HepG2 (cell line): ENCODE measurements at regions not wholly inside any gene's neighbourhood (a gene's known extent, or its start where the extent isn't known, plus 50 kb on each side); places are given as distances from the start of the nearest gene placed in this dataset.
A peak's percentile ranks its signal among the peaks of the same experiment; 100 is the strongest.

ENCODE experiments used
- ATAC-seq: fragments of 200-7000 bp; cut with Tn5 transposase; 3 replicates; pipeline ENCODE4 v1.9.1; 2020; ENCODE audit warnings: mild to moderate bottlenecking, moderate library complexity
- BruUV-seq: library from RNA; stranded (reverse); fragments of 400-500 nt; replicated peaks from 2 replicates; lab custom pipeline; 2021; lab: Mats Ljungman, UMichigan
- CTCF ChIA-PET: fragments of 300-600 bp; formaldehyde crosslinking; extraction: SDS; loops from one replicate; lab custom pipeline; 2021; ENCODE audit warnings: low total read pairs, inconsistent platforms, low intra/inter-chr PET ratio; lab: Yijun Ruan, JAX
- POLR2A ChIA-PET: fragments of 350-600 bp; sonication (Branson Sonifier 250); formaldehyde crosslinking; loops from one replicate; lab custom pipeline; 2020; ENCODE audit warnings: antibody characterized with exemption, inconsistent platforms; lab: Yijun Ruan, JAX
- DNase-seq: peaks from one replicate; pipeline ENCODE4 v3.0.0-alpha.2; 2015; ENCODE audit warnings: low spot score
- FAIRE-seq: peaks from 3 replicates; lab custom pipeline; 2011; peaks lifted over from hg19 to GRCh38; lab: Jason Lieb, UNC
- H2AFZ ChIP-seq: one replicate; pipeline ENCODE4 v1.6.1; 2011; ENCODE audit warnings: low read length, inconsistent platforms
- H3K27ac ChIP-seq: fragments of 300-600 bp; 3 replicates; pipeline ENCODE4 v1.8.0; 2011; ENCODE audit warnings: mixed run types, mild to moderate bottlenecking, mixed read lengths, low read length, inconsistent platforms; ENCODE audit not compliant: insufficient read depth; ENCODE audit errors: extremely low read length
- H3K27me3 ChIP-seq, 2 experiments: fragments of 200-600 bp in 1 of 2; 2 replicates in 1 of 2; 3 replicates in 1 of 2; pipeline versions ENCODE4 v1.6.0 to v1.8.0; 2011; ENCODE audit warnings: low read length in 2 of 2, mild to moderate bottlenecking in 2 of 2, moderate library complexity in 2 of 2, inconsistent platforms in 1 of 2; ENCODE audit not compliant: insufficient read depth in 2 of 2, control insufficient read depth in 1 of 2
- H3K36me3 ChIP-seq, 2 experiments: fragments of 200-600 bp in 1 of 2; replicated peaks in 1 of 2; 2 replicates in 1 of 2; 3 replicates in 1 of 2; pipeline versions ENCODE4 v1.5.1 to v1.8.0; 2011; ENCODE audit warnings: low read length in 2 of 2, inconsistent platforms in 1 of 2; ENCODE audit not compliant: insufficient read depth in 2 of 2, control insufficient read depth in 1 of 2
- H3K4me1 ChIP-seq: 2 replicates; pipeline ENCODE4 v1.5.1; 2012; ENCODE audit warnings: low read length, inconsistent platforms; ENCODE audit not compliant: insufficient read depth
- H3K4me2 ChIP-seq: 2 replicates; pipeline ENCODE4 v1.6.0; 2011; ENCODE audit warnings: low read depth, low read length, inconsistent platforms
- H3K4me3 ChIP-seq, 3 experiments: fragments of 200-600 bp in 1 of 3; sonication (generic), shearing (Covaris generic) in 1 of 3; replicated peaks in 1 of 3; 2 replicates each; pipeline ENCODE4 v1.5.1; 2011 to 2016; ENCODE audit warnings: low read length in 3 of 3, inconsistent platforms in 2 of 3, low read depth in 2 of 3, mild to moderate bottlenecking in 2 of 3, control low read depth in 1 of 3, mixed read lengths in 1 of 3; ENCODE audit not compliant: insufficient read depth in 1 of 3
- H3K79me2 ChIP-seq: one replicate; pipeline ENCODE4 v1.6.1; 2011; ENCODE audit warnings: low read length, inconsistent platforms; ENCODE audit not compliant: insufficient read depth
- H3K9ac ChIP-seq: 2 replicates; pipeline ENCODE4 v1.6.0; 2011; ENCODE audit warnings: mild to moderate bottlenecking, low read depth, low read length, inconsistent platforms; ENCODE audit not compliant: insufficient read depth
- H3K9me3 ChIP-seq: 2 replicates; pipeline ENCODE4 v1.5.1; 2012; ENCODE audit warnings: mild to moderate bottlenecking, low read length
- H4K20me1 ChIP-seq: 2 replicates; pipeline ENCODE4 v1.6.0; 2011; ENCODE audit warnings: inconsistent platforms, mild to moderate bottlenecking, low read length, moderate library complexity; ENCODE audit not compliant: insufficient read depth
- HDAC1 ChIP-seq: sonication (generic); formaldehyde crosslinking; IDR thresholded peaks from 2 replicates; pipeline ENCODE4 v1.5.1; 2020; ENCODE audit warnings: mild to moderate bottlenecking, missing genetic modification reagents
- IRX3 ChIP-seq: sonication (generic); formaldehyde crosslinking; IDR thresholded peaks from 2 replicates; pipeline ENCODE4 v1.8.1; 2023; ENCODE audit warnings: mild to moderate bottlenecking, low read depth, missing genetic modification reagents, borderline replicate concordance
- LCORL ChIP-seq, 2 experiments: fragments of 450-650 bp in 1 of 2; sonication (generic) in 1 of 2; formaldehyde crosslinking in 1 of 2; IDR thresholded peaks; 2 replicates each; pipeline versions ENCODE4 v1.5.0 to v1.6.1; 2017 to 2020; ENCODE audit warnings: antibody characterized with exemption in 1 of 2, missing genetic modification reagents in 1 of 2
- MAFF ChIP-seq: IDR thresholded peaks from 2 replicates; pipeline ENCODE4 v1.6.1; 2011; ENCODE audit warnings: low read depth, low read length, improper control_type of control experiment
- MAFK ChIP-seq, 2 experiments: IDR thresholded peaks in 1 of 2; conservative IDR thresholded peaks in 1 of 2; 2 replicates each; pipeline ENCODE4 v1.6.1; 2011; ENCODE audit warnings: improper control_type of control experiment in 2 of 2, low read length in 2 of 2
- MIER3 ChIP-seq: IDR thresholded peaks from 2 replicates; pipeline ENCODE4 v1.6.1; 2016; ENCODE audit warnings: missing compliant biosample characterization, borderline replicate concordance
- PPARG ChIP-seq: conservative IDR thresholded peaks from 2 replicates; pipeline ENCODE4 v1.6.1; 2016; ENCODE audit warnings: missing biosample characterization, missing genetic modification reagents
- RBFOX2 ChIP-seq: fragments of 200-400 bp; formaldehyde crosslinking; IDR thresholded peaks from 2 replicates; pipeline ENCODE4 v1.6.1; 2017; ENCODE audit warnings: low read depth, mild to moderate bottlenecking, low read length
- SCMH1 ChIP-seq: sonication (generic); formaldehyde crosslinking; IDR thresholded peaks from 2 replicates; pipeline ENCODE4 v1.9.0; 2021; ENCODE audit warnings: missing genetic modification reagents, mild to moderate bottlenecking, borderline replicate concordance
- ZFP36L1 ChIP-seq: sonication (generic); formaldehyde crosslinking; IDR thresholded peaks from 2 replicates; pipeline ENCODE4 v1.8.0; 2022; ENCODE audit warnings: mild to moderate bottlenecking, missing genetic modification reagents, moderate library complexity
- ZNF33A ChIP-seq: sonication (generic); formaldehyde crosslinking; IDR thresholded peaks from 2 replicates; pipeline ENCODE4 v1.5.1; 2020; ENCODE audit warnings: missing genetic modification reagents, mild to moderate bottlenecking, moderate library complexity, borderline replicate concordance
- ZNF772 ChIP-seq: sonication (generic); formaldehyde crosslinking; IDR thresholded peaks from 2 replicates; pipeline ENCODE4 v1.5.0; 2020; ENCODE audit warnings: mild to moderate bottlenecking, missing genetic modification reagents
- ZSCAN12 ChIP-seq: sonication (generic); formaldehyde crosslinking; IDR thresholded peaks from 2 replicates; pipeline ENCODE4 v1.9.0; 2021; ENCODE audit warnings: mild to moderate bottlenecking, missing genetic modification reagents
- WGBS: methylation state at CpG from one replicate; pipeline ENCODE4 v1.1.6; 2017; ENCODE audit warnings: low lambda C conversion rate; 5-methylcytosine and 5-hydroxymethylcytosine counted together
- in situ Hi-C: cut with HindIII; loops from 2 replicates; pipeline ENCODE4 v1.10.0; 2017; ENCODE audit warnings: low pct_unique_long_range_greater_than_20kb; ENCODE audit not compliant: extremely low pct_ligation_motif_present
- intact Hi-C: fragments of 100-400 bp; cut with micrococcal nuclease; formaldehyde crosslinking; loops from one replicate; pipeline ENCODE4 v1.10.0; 2022; ENCODE audit not compliant: unreplicated experiment
- TF ChIP-seq, protein P1 (sequence below): sonication (generic); formaldehyde crosslinking; IDR thresholded peaks from 2 replicates; pipeline ENCODE4 v1.4.0; 2020; ENCODE audit warnings: missing genetic modification reagents
- TF ChIP-seq, protein P2 (sequence below): sonication (generic); formaldehyde crosslinking; IDR thresholded peaks from 2 replicates; pipeline ENCODE4 v1.5.0; 2020; ENCODE audit warnings: mild to moderate bottlenecking, missing genetic modification reagents, borderline replicate concordance

DNA sequence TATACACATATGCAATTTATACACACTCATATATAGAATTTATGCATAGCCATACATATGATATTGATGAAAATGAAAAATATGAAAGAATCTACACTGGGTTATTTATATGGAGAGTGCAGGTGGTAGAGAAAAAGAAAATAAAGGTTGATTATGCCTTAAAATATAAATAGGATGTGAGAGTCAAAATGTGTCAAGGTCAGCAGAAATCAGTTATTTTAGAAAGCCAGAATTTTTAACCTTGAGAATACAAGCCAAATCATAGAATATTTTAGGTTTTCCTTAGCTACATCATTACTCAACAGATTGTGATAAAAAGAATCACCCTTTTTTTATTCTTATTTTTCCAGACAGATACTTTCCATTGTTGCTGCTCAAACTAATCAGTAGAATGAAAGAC is 146.2 kb downstream of the SLC6A15 start:
- no TSS peak for BruUV-seq
- Histone ChIP-seq H3K79me2 (no peaks in the 10 kb centered on the region), H4K20me1 (no peaks in the 10 kb centered on the region)
- POLR2A ChIA-PET, result no interaction called here
- intact Hi-C loops, result no loop called here
- TF ChIP-seq ZNF772 (CRISPR knock-in tag) (no peak), MAFF (peak; percentile 71), MAFK (conservative IDR thresholded peaks at IDR 0.05 in 1 of 2, IDR thresholded peaks at IDR 0.05 in 1 of 2; ENCODE audit: low read length in 2 of 2) (peak; percentile 78 to 90), HDAC1 (no peak)
- TF ChIP-seq, protein P1, sequence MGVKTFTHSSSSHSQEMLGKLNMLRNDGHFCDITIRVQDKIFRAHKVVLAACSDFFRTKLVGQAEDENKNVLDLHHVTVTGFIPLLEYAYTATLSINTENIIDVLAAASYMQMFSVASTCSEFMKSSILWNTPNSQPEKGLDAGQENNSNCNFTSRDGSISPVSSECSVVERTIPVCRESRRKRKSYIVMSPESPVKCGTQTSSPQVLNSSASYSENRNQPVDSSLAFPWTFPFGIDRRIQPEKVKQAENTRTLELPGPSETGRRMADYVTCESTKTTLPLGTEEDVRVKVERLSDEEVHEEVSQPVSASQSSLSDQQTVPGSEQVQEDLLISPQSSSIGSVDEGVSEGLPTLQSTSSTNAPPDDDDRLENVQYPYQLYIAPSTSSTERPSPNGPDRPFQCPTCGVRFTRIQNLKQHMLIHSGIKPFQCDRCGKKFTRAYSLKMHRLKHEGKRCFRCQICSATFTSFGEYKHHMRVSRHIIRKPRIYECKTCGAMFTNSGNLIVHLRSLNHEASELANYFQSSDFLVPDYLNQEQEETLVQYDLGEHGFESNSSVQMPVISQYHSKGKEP (CRISPR knock-in tag), result no peak
- TF ChIP-seq, all 625 proteins: peak for 2
- in situ Hi-C loops, result no loop called here
- Histone ChIP-seq H3K9ac (no peak overlapping the region), H3K4me1 (no peaks in the 10 kb centered on the region), H3K36me3 (no peaks in the 10 kb centered on the region), H2AFZ (no peak overlapping the region), H3K4me3 (no peak overlapping the region), H3K27ac (no peak overlapping the region), H3K27me3 (no peaks in the 10 kb centered on the region), H3K9me3 (no peaks in the 10 kb centered on the region), H3K4me2 (no peak overlapping the region)
- FAIRE-seq (no peak), ATAC-seq (no peak), DNase-seq (no peak)
- CTCF ChIA-PET, result no interaction called here

DNA sequence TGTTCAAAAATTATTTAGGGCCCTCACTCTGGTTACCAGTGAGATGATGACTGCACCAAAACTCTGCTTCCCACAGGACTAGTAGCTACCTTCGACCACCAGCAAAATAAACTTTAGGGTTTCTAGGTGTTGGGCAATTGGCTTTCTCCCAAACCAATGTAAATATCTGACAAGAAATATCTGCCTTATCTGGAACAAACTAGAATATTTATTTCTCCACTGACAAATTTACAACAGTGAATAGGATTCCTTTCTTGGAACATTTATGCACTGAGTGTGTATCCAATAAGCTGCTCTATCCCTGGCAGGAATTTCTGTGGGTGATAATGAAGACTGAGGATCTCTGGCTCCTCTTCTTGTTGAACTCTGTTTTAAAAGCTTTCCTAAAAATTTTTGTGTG is 148.6 kb downstream of the SLC6A15 start:
- BruUV-seq, result no TSS peak
- ATAC-seq (no peak), FAIRE-seq (no peak), DNase-seq (no peak)
- Histone ChIP-seq H3K27me3 (no peaks in the 10 kb centered on the region), H3K36me3 (no peaks in the 10 kb centered on the region), H2AFZ (no peak overlapping the region), H4K20me1 (no peaks in the 10 kb centered on the region), H3K4me2 (no peak overlapping the region), H3K9me3 (no peaks in the 10 kb centered on the region), H3K4me3 (no peak overlapping the region), H3K79me2 (no peaks in the 10 kb centered on the region), H3K27ac (no peak overlapping the region), H3K4me1 (no peaks in the 10 kb centered on the region), H3K9ac (no peak overlapping the region)
- ChIA-PET CTCF (no interaction called here), POLR2A (no interaction called here)
- 0% methylated on average over 1 of the region's 1 CpG for WGBS
- intact Hi-C loops (no loop called here), in situ Hi-C loops (no loop called here)
- no peak for TF ChIP-seq SCMH1 (CRISPR knock-in tag)
- no peak for TF ChIP-seq ZFP36L1 (CRISPR knock-in tag)
- TF ChIP-seq RBFOX2, result no peak
- no peak for TF ChIP-seq IRX3 (CRISPR knock-in tag)
- no peak for TF ChIP-seq ZSCAN12 (CRISPR knock-in tag)
- TF ChIP-seq, protein P2, sequence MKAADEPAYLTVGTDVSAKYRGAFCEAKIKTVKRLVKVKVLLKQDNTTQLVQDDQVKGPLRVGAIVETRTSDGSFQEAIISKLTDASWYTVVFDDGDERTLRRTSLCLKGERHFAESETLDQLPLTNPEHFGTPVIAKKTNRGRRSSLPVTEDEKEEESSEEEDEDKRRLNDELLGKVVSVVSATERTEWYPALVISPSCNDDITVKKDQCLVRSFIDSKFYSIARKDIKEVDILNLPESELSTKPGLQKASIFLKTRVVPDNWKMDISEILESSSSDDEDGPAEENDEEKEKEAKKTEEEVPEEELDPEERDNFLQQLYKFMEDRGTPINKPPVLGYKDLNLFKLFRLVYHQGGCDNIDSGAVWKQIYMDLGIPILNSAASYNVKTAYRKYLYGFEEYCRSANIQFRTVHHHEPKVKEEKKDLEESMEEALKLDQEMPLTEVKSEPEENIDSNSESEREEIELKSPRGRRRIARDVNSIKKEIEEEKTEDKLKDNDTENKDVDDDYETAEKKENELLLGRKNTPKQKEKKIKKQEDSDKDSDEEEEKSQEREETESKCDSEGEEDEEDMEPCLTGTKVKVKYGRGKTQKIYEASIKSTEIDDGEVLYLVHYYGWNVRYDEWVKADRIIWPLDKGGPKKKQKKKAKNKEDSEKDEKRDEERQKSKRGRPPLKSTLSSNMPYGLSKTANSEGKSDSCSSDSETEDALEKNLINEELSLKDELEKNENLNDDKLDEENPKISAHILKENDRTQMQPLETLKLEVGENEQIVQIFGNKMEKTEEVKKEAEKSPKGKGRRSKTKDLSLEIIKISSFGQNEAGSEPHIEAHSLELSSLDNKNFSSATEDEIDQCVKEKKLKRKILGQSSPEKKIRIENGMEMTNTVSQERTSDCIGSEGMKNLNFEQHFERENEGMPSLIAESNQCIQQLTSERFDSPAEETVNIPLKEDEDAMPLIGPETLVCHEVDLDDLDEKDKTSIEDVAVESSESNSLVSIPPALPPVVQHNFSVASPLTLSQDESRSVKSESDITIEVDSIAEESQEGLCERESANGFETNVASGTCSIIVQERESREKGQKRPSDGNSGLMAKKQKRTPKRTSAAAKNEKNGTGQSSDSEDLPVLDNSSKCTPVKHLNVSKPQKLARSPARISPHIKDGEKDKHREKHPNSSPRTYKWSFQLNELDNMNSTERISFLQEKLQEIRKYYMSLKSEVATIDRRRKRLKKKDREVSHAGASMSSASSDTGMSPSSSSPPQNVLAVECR (CRISPR knock-in tag), result no peak
- TF ChIP-seq ZNF33A (CRISPR knock-in tag), result no peak
- TF ChIP-seq PPARG (CRISPR knock-in tag), result no peak
- TF ChIP-seq LCORL (IDR thresholded peaks at IDR 0.05), result no peak
- no peak for TF ChIP-seq LCORL (CRISPR knock-in tag; IDR thresholded peaks at IDR 0.05)
- TF ChIP-seq MIER3, result no peak
